GM21619 (cell line): ENCODE measurements at regions not wholly inside any gene's neighbourhood (a gene's known extent, or its start where the extent isn't known, plus 50 kb on each side); places are given as distances from the start of the nearest gene placed in this dataset.

Experiments used
- ATAC-seq: cut with Tn5 transposase; IDR thresholded peaks from one replicate; pipeline ENCODE4 v1.9.1; 2021; ENCODE audit not compliant: unreplicated experiment

GRCh38 chr6:19438566-19439353 lies 398.4 kb upstream of the ID4 start:
- ATAC-seq: no peak

- no peak for ATAC-seq
These were observed 396.6 kb upstream of the ID4 start for GRCh38 chr6:19440531-19440930.

- no peak for ATAC-seq
These were observed 393.8 kb upstream of the ID4 start for GRCh38 chr6:19443411-19443810.

- ATAC-seq: no peak
These were observed 393.1 kb upstream of the ID4 start for GRCh38 chr6:19444041-19444440.

- no peak for ATAC-seq
These were observed 392.7 kb upstream of the ID4 start for GRCh38 chr6:19444481-19444880.

- ATAC-seq: no peak
These were observed 390.6 kb upstream of the ID4 start for GRCh38 chr6:19446570-19446969.

GRCh38 chr6:19450651-19451050 lies 386.5 kb upstream of the ID4 start:
- ATAC-seq: no peak

- no peak for ATAC-seq
These were observed 384.7 kb upstream of the ID4 start for GRCh38 chr6:19452495-19452894.

- ATAC-seq: no peak
These were observed 383.0 kb upstream of the ID4 start for GRCh38 chr6:19454001-19454720.

GRCh38 chr6:19454721-19455392 lies 382.3 kb upstream of the ID4 start:
- ATAC-seq: no peak

- no peak for ATAC-seq
These were observed 373.9 kb upstream of the ID4 start for GRCh38 chr6:19463250-19463649.

- ATAC-seq: no peak
These were observed 373.2 kb upstream of the ID4 start for GRCh38 chr6:19463925-19464324.

- no peak for ATAC-seq
These were observed 371.9 kb upstream of the ID4 start for GRCh38 chr6:19465256-19465655.

- ATAC-seq: no peak
These were observed 371.4 kb upstream of the ID4 start for GRCh38 chr6:19465760-19466159.

- no peak for ATAC-seq
These were observed 366.8 kb upstream of the ID4 start for GRCh38 chr6:19470333-19470732.

- no peak for ATAC-seq
These were observed 365.0 kb upstream of the ID4 start for GRCh38 chr6:19472153-19472552.

- ATAC-seq: no peak
These were observed 364.3 kb upstream of the ID4 start for GRCh38 chr6:19472850-19473249.

- no peak for ATAC-seq
These were observed 359.6 kb upstream of the ID4 start for GRCh38 chr6:19477563-19477962.

- ATAC-seq: no peak
These were observed 358.9 kb upstream of the ID4 start for GRCh38 chr6:19478273-19478672.

- ATAC-seq: no peak
These were observed 358.2 kb upstream of the ID4 start for GRCh38 chr6:19478992-19479391.

GRCh38 chr6:19479551-19479950 lies 357.6 kb upstream of the ID4 start:
- ATAC-seq: no peak
